NT2/D1 (cell line): ENCODE measurements at regions not wholly inside any gene's neighbourhood (a gene's known extent, or its start where the extent isn't known, plus 50 kb on each side); places are given as distances from the start of the nearest gene placed in this dataset.

Source experiments
- YY1 ChIP-seq: IDR thresholded peaks from 2 replicates; pipeline ENCODE4 v1.6.1; 2011; ENCODE audit not compliant: insufficient read length, insufficient read depth
- ZNF274 ChIP-seq: IDR thresholded peaks from 2 replicates; pipeline ENCODE4 v1.6.1; 2011; ENCODE audit warnings: mild to moderate bottlenecking, low read depth, low read length

GRCh38 chr5:162466011-162466410, 398.4 kb downstream of the GABRG2 start:
- TF ChIP-seq ZNF274 (no peak), YY1 (no peak)
